PC-9 (cell line): ENCODE measurements at regions not wholly inside any gene's neighbourhood (a gene's known extent, or its start where the extent isn't known, plus 50 kb on each side); places are given as distances from the start of the nearest gene placed in this dataset.

Experiments used
- EZH2 ChIP-seq: fragments of 200-600 bp; sonication (generic); IDR thresholded peaks from 2 replicates; pipeline ENCODE4 v1.8.0; 2017; ENCODE audit warnings: antibody characterized with exemption, low read depth
- TF ChIP-seq, protein P1 (sequence below): fragments of 200-600 bp; sonication (generic); conservative IDR thresholded peaks from 2 replicates; pipeline ENCODE4 v1.6.1; 2017; ENCODE audit warnings: mixed run types, antibody characterized with exemption, mild to moderate bottlenecking, moderate library complexity

DNA sequence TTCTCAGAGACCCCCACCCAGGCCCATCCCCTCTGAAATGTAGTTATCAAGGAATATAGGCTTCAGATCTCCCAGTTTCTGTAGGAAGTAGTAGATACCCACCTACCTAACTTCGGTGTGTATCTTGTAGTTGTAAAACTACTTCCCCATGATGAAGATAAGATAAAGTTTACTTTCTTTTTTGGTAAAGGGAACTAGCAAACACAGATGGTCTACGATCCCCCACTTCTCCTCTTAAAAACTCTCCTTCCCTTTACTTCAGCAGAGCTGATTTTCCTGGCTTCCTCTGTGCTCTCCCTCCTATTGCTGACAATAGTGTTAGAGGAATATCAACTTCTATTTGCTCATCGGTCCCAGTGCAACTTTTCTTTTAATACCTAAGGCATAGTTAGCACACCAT, 395.2 kb downstream of the RPL10L start:
- TF ChIP-seq, protein P1, sequence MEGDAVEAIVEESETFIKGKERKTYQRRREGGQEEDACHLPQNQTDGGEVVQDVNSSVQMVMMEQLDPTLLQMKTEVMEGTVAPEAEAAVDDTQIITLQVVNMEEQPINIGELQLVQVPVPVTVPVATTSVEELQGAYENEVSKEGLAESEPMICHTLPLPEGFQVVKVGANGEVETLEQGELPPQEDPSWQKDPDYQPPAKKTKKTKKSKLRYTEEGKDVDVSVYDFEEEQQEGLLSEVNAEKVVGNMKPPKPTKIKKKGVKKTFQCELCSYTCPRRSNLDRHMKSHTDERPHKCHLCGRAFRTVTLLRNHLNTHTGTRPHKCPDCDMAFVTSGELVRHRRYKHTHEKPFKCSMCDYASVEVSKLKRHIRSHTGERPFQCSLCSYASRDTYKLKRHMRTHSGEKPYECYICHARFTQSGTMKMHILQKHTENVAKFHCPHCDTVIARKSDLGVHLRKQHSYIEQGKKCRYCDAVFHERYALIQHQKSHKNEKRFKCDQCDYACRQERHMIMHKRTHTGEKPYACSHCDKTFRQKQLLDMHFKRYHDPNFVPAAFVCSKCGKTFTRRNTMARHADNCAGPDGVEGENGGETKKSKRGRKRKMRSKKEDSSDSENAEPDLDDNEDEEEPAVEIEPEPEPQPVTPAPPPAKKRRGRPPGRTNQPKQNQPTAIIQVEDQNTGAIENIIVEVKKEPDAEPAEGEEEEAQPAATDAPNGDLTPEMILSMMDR, result no peak
- no peak for TF ChIP-seq EZH2
